Stimulated activated CD8-positive, alpha-beta memory T cell treated with anti-CD3 and anti-CD28 coated beads, Interleukin-4, amount 100 ng/mL, for 4 hours (primary cell): ENCODE measurements at regions not wholly inside any gene's neighbourhood (a gene's known extent, or its start where the extent isn't known, plus 50 kb on each side); places are given as distances from the start of the nearest gene placed in this dataset.

Experiments
- DNase-seq, 2 donors: peaks; one replicate each; pipeline ENCODE4 v3.0.0-alpha.2; 2020; ENCODE audit warnings: low read depth in 2 of 2, low spot score in 1 of 2

DNA sequence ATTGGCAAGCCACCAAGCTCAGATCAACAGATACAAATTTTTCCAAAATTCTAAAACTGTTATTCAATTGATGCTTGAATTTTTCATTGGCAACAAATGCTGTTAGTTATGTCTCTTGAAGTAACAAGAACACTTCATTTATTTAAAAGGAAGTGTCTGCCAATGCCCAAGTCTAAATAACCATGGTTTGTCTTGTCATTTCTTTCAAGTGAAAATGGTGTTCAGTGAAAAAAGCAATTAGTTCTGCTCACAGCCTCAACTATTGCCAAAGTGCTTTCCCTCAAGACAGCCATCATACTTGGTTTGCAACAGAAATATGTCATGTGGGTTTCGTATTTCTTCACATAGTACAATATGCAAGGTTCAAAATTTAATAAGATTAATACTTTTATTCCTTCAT is 312.6 kb upstream of the LMCD1 start:
- DNase-seq, result no peak

DNA sequence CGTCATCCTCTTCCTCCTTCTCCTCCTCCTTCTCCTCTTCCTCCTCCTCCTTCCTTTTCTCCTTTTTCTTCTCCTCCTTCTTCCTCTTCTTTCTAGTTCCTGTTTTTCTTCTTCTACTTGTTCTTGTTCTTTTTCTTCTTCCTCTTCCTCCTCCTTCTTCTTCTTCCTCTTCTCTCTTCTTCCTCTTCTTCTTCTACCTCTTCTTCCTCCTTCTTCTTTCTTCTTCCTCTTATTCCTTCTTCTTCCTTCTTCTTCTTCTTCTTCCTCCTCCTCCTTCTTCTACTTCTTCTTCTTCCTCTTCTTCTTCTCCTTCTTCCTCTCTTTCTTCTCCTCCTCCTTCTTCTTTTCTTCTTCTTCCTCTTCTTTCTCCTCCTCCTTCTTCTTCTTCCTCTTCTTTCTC is 310.2 kb upstream of the LMCD1 start:
- DNase-seq, result no peak

DNA sequence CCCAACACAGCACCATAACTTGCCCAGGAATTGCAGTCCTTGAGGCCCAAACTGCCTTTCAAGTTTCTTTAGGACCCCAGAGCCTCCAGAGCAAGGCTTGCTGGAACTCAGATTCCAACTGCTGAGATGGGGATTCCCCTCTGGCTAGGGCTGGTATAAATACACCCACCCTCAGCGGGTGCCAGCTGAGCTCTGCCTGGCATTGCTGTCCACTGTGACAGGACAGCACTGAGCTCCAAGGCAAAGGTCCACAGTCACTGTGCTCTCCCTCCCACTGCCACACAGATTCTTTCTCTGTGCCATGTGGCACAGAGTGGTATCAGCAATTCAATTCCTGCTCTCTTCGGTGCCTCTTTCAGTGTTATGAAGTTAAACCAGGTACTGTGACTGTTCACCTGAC is 304.2 kb upstream of the LMCD1 start:
- no peak for DNase-seq

DNA sequence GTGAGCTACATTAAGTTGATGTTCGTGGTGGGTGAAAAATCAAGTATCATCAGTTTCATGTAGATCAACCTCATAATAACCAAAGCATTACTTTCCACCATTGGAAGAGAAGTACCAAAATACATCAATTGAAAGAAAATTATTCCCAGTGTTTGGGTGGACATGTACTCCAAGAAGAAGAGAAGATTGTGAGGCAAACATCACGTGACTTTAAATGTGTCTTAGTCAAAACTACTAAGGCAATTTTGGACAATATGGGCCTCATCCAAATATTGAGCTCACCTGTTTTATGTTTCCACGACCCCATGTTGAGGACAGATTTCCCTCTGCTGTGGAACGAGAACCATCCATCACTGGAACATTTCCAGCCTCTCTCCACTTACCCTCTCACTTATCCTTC is 303.0 kb upstream of the LMCD1 start:
- DNase-seq, result no peak

DNA sequence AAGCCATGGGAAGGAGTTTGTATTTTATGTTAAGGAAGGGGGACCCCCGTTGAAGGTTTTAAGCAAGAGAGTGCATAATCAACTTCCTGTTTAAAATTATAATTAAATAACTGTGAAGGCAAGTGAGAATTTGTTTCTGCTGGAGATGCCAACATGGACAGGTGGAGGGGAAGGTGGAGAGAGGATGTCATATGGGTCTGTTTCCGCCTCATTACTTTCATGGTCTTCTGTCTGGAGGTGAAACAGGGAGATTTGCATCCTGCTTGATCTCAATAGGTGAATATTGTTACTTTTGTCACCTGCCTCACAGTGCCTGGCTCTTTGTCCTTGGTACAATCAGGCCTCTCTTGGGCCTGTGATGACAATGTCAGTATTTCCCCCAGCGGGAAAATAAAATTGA is 300.6 kb upstream of the LMCD1 start:
- DNase-seq, result no peak

DNA sequence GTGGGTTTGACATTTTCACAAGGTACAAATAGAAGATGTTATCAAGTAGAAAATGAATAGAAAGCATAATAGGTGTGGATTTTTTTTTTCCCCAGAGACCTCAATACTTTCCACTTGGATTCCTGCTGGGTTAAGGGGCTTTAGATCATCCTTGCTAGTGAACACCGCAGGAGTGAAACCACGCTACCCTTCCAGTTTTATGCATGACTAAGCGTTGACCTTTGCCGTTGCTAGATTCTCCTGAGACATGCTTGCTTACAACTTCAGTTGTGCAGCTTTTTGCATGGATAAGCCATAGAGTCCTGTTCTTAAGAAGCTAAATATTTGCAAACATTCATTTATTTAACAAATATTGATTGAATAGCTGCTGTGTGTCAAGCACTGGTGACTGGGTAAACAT is 299.7 kb upstream of the LMCD1 start:
- DNase-seq, result no peak

DNA sequence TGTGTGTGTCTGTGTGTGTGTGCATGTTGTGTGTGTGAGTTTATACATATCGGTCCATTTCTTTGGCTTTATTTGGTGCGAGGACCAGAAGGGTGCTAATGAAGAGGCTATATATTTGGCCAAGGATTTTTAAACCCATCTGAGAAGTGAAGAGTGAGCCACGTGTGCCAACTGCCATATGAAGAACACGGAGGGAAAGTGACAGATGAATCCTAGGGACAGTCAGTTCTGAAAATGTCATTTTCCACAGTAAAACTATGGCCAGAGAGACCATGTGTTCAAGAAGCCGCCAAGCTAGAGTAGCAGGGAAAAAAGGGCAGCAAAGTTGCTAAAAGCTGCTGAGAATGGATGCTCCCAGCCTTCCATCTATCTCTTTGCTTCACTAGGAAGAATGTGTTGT is 297.3 kb upstream of the LMCD1 start:
- DNase-seq, result no peak

DNA sequence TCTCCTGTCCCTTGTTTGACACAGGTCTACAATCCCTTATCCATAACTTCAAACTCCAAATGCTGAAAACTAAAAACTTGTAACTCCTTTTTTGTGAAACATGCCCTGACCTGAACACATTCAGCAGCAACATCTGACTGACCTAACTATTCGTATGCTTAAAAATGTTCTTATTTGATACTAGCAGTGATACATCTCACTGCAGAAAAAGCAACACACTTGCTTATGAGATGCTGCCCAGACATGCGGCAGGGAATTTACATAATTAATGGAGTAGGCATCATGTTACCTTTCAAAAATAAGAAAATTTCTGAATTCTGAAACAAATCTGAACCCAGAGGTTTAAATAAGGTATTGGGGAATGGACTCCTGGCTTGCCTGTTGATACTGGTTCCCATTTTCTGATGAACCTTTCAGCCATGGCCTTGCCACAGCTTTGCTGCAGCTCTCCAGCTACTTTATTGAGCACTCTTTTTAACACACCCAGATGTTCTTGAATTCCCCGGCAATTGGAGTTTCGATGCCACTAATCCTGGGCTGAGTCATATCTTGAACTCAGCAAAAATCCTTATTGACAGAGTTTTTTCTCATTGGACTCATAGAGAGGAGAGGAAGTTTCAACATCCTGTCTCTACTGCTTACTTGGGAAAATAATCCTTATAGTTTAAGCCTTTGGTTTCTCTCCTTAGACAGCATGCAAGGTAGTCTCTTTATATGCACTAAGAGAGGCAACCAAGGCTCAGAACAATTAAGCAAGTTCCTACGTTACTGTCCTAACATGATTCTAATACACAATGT is 296.6 kb upstream of the LMCD1 start:
- no peak for DNase-seq

DNA sequence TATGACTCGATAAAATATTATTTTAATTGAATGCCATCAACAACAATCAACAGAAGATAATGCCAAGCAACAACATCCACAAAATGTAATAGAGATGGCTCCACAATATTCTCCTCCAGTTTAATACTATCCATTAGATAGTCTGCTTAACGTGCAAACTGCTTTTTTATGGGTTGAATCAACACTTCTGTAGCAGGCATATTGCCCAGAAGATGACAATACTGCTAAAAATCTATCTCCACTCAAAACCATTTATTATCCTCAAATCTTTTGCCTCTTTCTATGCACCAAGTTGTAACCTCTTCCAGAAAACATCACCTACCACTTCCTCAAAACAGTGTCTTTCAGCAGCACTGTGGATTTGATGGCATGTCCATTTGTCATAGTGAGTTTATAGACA is 295.7 kb upstream of the LMCD1 start:
- DNase-seq, result no peak

DNA sequence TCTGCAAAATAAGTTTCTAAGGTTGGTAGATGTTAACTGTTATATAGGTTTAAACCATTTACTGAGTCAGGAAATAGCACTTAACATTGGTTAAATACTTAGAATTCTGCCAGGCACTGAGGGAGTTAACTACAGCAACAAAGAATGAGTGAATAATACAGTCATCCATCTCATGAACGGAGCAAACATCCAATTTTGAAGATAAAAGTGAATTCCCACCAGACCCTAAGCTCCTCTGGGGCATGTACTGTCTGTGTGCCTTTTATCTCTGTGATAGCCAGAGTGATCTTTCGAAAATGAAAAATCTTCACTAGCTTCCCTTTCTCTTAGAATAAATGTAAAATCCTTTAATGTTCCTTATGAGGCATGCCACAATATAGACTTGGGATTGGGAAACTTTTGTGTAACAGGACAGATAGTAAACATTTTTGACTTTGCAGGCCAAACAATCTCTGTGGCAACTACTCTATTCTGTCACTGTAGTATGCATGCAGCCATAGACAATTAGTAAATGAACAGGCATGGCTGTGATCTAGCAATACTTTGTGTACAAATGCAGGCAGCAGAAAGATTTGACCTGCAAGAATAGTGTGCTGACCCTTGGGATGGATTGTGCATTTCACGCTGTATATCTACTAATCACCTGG is 294.5 kb upstream of the LMCD1 start:
- no peak for DNase-seq

DNA sequence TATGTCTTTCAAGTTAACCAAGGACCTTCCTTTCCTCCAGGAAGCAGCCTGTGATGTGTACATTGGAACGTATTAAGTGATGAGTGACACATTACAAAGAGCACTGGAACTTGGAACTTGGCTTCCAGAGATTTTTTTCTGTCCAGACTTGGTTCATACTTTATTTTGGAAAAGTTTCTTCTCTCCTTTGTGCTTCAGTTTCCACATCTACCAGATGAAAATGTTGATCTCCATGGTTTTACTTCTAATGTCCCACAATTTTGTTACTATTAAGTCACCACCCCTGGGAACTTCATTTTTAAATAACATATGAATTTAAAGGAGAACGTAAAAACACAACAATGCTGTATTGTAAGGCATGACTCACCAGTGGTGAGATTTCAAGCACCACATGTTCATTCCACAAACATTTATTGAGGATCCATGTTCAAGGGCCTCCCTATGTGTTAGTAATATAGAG is 290.7 kb upstream of the LMCD1 start:
- no peak for DNase-seq

DNA sequence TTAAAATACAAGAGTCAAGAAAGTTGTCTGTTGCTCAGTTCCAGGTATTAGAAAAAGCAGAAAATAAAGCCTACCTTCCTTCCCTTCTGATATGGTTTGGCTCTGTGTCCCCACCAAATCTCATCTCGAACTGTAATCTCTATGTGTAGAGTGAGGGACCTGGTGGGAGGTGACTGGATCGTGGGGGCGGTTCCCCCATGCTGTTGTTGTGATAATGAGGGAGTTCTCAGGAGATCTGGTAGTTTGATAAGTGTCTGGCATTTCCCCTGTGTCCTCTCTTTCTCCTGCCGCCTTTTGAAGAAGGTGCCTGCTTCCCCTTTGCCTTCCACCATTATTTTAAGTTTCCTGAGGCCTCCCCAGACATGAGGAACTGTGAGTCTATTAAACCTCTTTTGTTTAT is 288.8 kb upstream of the LMCD1 start:
- DNase-seq, result no peak

DNA sequence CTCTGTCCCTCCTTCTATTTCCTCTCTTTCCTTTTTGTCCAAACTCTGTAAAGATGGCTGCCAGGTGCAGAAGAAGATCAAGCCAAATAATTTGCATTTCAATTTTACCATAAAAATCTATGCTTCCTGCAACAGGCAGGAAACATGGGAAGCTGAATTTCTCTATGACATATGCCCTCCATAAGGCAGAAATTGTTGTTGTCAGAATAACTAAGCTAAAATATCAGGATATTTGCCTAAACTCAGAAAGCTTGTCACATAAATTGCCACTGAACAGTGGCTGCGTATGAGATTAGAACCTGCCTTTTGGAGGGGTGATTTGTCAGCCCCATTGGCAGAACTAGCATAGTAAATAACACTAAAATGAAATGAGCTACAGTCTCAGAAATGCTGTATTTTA is 288.3 kb upstream of the LMCD1 start:
- no peak for DNase-seq

DNA sequence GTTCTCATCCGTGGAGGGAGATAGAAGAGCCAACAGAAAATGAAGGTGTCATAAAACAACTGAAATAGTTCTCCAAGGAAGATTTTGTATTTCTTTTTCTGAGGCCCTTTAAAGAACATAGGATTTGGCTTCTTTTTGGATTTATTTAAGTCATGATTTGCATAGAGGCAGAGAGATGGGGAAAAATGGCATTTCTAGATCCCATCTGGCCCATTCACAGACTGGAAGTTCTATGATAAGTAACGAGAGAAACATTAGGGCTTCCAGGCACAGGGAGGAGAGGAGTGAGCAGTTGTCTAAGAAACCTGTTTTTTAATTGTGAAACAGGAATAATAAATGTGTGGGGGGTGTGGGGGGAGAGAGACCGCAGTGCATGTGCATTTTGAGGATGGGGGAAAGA is 285.8 kb upstream of the LMCD1 start:
- no peak for DNase-seq

DNA sequence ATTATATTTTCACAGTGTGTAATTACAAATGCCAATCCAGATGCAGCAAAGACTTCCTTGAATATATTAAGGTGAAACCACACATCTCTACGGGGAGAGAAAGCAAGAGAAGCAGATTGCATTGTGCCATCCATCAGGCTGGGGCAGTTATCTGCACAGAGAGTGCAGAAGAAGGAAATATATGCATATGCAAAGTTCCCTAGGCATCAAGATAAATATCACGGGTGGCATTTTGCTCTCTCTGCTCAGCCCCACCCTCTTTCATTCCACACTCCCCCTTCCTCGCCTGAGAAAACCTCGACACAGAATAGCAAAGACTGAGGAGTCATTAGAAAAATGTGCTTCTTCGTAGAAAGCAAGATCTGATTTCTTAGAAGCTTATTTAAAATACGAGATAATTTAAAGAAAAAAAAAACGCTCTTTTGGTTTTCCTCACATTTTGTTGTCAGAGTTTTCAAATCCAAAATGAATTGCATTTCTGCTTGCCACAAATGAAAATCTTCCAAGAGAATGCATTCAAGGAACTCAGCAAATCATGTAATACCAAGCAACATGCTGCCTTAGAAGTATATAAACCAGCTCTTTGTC is 283.2 kb upstream of the LMCD1 start:
- DNase-seq, result no peak

DNA sequence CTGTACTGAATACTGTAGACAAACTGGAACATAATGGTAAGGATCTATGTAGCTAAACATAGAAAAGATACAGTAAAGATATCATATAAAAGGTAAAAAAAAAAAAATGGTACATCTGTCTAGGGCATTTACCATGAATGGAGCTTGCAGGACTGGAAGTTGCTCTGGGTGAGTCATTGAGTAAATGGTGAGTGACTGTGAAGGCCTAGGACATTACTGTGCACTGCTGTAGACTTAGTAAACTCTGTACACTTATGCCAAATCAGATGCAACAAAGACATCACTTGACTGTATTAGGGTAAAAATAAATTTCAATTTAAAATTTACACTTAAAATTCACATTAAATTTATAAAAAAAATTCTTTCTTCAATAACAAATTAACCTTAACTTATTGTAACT is 281.3 kb upstream of the LMCD1 start:
- no peak for DNase-seq

DNA sequence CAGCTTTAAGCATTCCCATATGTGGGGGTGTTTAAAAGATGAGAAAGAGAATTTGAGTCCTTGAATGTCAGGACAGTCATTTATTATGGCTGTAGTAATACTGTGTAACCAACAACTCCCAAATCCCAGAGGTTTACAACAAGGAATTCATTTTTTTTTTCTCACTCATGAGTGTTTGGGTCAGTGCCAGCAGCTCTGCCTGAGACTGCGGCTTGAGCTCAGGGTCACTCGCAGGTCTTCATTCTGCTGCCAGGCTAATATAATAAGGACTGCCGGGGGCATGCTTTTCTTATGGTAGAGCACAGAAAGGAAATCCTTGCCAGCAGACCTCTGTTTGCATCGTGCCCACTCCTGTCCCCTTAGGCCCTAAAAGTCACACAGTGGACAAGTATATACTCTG is 277.9 kb upstream of the LMCD1 start:
- no peak for DNase-seq

DNA sequence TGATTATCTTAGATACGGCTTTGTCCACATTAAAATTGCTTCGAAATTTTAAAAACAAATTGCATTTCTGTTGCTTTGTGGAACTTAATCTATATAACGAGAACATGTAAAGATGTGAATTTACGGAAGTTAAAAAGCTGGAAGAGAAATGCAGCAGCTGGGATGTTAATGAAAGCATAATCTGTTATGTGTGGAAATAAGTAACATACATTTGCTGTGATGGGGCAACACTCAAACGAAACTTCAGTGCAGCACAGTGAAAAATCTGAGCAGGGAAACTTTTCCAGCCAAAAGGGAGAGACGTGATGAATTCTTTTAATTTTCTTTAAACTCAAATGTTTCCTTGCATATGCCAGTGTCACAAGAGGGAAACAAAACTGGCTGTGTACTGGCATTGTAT is 276.7 kb upstream of the LMCD1 start:
- DNase-seq, result no peak

DNA sequence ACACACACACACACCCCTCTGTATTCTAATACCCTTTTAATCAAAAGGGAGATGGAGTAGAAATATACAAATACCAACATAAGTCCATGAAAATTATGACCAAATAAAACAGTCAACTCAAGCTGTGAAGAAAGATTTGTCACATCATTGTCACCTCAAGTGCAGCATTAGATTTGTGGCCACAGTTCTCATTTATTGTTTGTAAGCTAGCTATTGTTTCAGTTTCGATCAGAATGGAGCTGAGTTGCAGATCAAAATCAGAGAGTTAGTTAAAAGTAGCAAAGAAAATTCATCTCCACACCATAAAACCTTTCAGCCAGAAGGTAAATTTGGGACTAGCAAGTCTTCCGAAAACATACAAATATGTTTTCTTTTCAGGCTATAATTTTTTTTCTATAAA is 267.7 kb upstream of the LMCD1 start:
- DNase-seq, result no peak

DNA sequence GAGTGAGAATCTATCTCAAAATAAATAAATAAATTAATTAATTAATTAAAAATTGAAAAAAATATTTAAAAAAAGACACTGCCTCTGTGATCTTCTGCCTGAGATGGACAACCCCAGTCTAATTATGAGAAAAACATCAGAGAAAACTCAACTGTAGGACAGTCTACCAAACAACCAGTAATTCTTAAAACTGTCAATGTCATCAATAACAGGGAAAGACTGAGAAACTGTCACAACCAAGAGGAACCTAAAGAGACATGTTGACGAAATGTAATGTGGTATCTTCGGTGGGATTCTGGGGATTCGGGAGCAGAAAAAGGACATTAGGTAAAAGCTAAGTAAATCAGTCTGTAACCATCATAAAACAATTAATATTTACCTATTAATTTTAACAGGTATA is 265.4 kb upstream of the LMCD1 start:
- DNase-seq, result no peak

DNA sequence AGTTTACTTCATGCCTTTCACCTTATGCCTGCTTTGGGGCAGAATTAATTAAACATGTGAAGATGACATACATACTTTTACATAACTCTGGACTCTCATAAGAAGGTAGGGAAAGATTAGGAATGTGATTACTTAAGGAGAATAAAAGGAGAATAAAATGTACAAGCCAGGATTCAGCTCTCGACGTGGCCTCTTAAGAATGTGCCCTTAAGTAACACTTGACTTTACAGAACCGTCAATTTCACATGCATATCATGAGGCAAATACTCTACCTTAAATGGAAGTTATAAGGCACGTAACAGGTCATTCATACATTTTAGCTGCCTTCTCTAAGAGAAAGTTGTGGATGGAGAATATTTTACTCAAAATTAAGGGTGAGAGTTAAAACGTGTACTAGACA is 263.7 kb upstream of the LMCD1 start:
- DNase-seq, result no peak

DNA sequence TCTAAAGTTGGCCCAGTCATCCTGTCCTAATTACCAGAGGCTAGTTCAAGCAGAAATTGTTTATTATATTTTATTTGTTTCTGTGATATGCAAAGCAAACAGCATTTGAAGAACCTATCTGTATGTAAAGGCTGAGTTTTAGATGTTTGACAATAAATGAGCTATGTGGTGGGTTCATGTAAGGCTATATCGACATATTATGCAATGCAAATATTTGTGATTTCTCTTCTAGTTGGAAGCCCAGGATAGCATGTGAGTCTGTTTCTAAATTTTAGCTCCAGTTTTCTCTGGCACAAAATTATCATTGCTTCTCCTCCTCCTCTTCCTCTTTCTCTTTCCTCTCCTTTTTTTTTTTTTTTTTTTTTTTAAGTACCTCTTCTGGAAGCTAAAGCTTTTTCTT is 263.2 kb upstream of the LMCD1 start:
- no peak for DNase-seq

DNA sequence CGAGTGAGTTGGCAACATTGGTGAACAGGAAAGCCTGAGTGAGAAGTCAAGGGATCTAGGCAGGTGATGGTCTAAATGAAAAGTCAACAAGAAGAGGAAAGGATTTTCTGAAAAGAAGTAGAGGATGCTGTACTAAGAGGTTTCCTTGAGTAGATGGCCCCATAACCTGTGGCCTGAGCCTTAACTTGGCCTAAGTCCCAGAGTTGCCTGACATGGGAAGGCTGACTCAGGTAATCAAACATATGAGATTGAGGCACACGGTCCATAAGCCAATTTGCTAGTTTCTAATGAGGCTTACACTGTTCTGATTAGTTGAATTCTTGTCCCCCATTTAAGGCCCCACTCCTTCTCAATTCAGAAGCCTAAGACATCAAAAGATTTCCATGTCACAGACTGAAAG is 262.5 kb upstream of the LMCD1 start:
- DNase-seq, result no peak
